ENCODE measurements at regions not wholly inside any gene's neighbourhood (a gene's known extent, or its start where the extent isn't known, plus 50 kb on each side); places are given as distances from the start of the nearest gene placed in this dataset.

- DNase-seq: no peak
Measured at GRCh38 chr3:8442993-8443650, 58.5 kb upstream of the LMCD1 start.

DNA sequence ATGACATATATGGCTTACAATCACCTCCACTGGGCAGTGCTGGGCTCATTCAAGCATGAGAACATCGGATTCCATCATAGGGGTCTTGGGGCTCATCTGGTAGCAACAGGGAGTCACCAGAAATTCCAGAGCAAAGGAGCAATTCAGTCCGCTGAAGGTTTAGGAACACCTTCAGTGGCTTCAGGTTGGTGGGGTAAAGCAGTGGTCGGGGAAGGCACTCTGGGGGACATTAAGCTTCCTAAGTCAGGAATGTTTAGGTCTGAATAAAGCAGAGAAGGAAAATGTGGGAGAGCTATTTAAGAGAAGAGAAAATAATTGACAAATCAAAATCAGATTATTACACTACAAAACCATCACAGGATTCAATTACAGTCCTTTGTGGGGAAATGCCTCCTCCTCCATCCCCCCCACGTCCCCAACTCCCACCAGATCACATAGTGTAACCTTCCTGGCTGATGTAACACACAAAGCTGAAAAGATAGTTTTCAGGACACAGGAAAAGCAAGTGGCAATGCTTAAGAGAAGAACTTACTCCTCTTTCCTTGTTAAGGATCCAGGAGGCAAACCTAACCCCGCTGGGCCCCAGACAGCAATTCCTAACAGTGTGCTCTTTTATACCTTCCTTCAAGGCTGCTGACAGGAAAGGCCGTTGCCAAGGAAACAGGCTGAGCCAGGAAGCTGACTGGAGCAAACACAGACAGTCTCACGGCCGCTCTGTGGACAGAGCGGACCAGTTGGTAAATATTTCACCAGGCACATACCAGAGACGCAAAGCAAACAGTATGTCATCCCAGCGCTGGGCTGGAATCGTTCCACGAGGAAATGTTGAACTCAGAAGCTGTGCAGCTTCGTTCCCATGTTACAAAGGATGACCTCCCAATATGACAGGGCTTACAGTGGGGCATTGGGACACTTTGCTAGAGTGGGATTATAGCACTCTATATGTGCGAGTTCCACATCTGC, 57.5 kb upstream of the LMCD1 start:
- DNase-seq: no peak

GRCh38 chr3:8444883-8445282, 56.7 kb upstream of the LMCD1 start:
- DNase-seq: no peak

- no peak for DNase-seq
Measured at GRCh38 chr3:8445861-8446260, 55.8 kb upstream of the LMCD1 start.

GRCh38 chr3:8446845-8447244, 54.8 kb upstream of the LMCD1 start:
- no peak for DNase-seq

DNA sequence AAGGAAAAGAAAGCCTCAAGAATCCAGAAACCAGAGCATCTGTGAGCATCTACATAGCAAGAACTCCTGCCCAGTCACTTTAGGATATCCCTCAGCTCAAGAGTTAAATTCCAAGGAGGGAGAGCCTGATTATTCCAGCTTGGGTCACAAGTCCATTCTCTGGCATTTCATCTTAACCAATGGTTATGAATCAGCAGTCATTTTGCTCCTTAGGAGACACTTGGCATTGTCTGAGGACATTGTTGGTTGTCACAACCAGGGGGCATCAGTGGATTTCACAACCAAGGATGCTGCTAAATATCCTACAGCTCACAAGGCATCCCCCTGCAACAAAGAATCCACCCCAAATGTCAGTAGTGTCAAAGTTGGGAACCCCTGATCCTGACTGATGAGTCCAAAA, 51.0 kb upstream of the LMCD1 start:
- no peak for DNase-seq

- DNase-seq: no peak
Measured at GRCh38 chr3:8451696-8452095, 49.9 kb upstream of the LMCD1 start.
